ENCODE measurements at regions not wholly inside any gene's neighbourhood (a gene's known extent, or its start where the extent isn't known, plus 50 kb on each side); places are given as distances from the start of the nearest gene placed in this dataset.
A peak's percentile ranks its signal among the peaks of the same experiment; 100 is the strongest.

- Mint-ChIP-seq H3K36me3 (ENCODE audit: unreplicated experiment) (peaks cover 6% of the 10 kb centered on the region), H3K4me3 (ENCODE audit: unreplicated experiment) (no peak overlapping the region), H3K27me3 (ENCODE audit: unreplicated experiment) (peaks cover 7% of the 10 kb centered on the region), H3K4me1 (ENCODE audit: low read depth, unreplicated experiment) (peaks cover 44% of the 10 kb centered on the region), H3K9me3 (ENCODE audit: unreplicated experiment) (peaks cover 4% of the 10 kb centered on the region), H3K27ac (ENCODE audit: unreplicated experiment) (peak overlapping the region; percentile 59)
- no peak for TF ChIP-seq CTCF (IDR thresholded peaks at IDR 0.05; ENCODE audit: partially characterized antibody, unreplicated experiment)
- no peak for DNase-seq
Observed at GRCh38 chr1:54462597-54463258, 56.5 kb upstream of the SSBP3 start.

- peaks cover 45% of the 10 kb centered on the region for H3K4me1 Mint-ChIP-seq (ENCODE audit: low read depth, unreplicated experiment)
- no peak for DNase-seq
- peaks cover under 1% of the 10 kb centered on the region for H3K9me3 Mint-ChIP-seq (ENCODE audit: unreplicated experiment)
- peak overlapping the region; percentile 59 for H3K4me3 Mint-ChIP-seq (ENCODE audit: unreplicated experiment)
- H3K27ac Mint-ChIP-seq (ENCODE audit: unreplicated experiment): peak overlapping the region; percentile 33
- peaks cover under 1% of the 10 kb centered on the region for H3K36me3 Mint-ChIP-seq (ENCODE audit: unreplicated experiment)
- no peak for TF ChIP-seq CTCF (IDR thresholded peaks at IDR 0.05; ENCODE audit: partially characterized antibody, unreplicated experiment)
- H3K27me3 Mint-ChIP-seq (ENCODE audit: unreplicated experiment): peaks cover 7% of the 10 kb centered on the region
Observed at GRCh38 chr1:54461731-54462596, 55.8 kb upstream of the SSBP3 start.

GRCh38 chr1:54460861-54461387 lies 54.7 kb upstream of the SSBP3 start:
- H3K27ac Mint-ChIP-seq (ENCODE audit: unreplicated experiment): no peak overlapping the region

DNA sequence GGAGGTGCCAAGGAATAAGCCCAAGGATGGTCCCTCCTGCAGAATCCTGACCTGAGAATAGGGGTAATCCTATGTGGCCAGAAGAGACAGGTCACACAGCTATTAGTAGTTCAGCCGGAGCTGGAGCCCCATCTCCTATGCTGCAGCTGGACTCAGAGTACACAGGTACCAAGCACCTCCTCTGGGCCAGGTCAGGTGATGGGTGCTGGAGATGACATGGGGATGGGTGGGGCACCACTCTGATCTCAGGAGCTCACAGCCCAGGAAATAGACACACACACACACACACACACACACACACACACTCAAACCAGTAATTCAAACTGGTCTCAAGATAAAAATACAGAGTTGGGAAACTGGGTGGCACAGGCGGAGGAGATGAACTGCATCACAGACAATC lies 54.2 kb upstream of the SSBP3 start:
- peak overlapping the region; percentile 84 for H3K27ac Mint-ChIP-seq (ENCODE audit: unreplicated experiment)
- no peaks in the 10 kb centered on the region for H3K36me3 Mint-ChIP-seq (ENCODE audit: unreplicated experiment)
- H3K4me1 Mint-ChIP-seq (ENCODE audit: low read depth, unreplicated experiment): peaks cover 48% of the 10 kb centered on the region
- TF ChIP-seq CTCF (IDR thresholded peaks at IDR 0.05; ENCODE audit: partially characterized antibody, unreplicated experiment): no peak
- H3K4me3 Mint-ChIP-seq (ENCODE audit: unreplicated experiment): peak overlapping the region; percentile 75
- no peaks in the 10 kb centered on the region for H3K9me3 Mint-ChIP-seq (ENCODE audit: unreplicated experiment)
- no peak for DNase-seq
- H3K27me3 Mint-ChIP-seq (ENCODE audit: unreplicated experiment): peaks cover 7% of the 10 kb centered on the region

More at GRCh38 chr1:54460861-54461387, 54.7 kb upstream of the SSBP3 start:
- no peak for DNase-seq
- H3K4me3 Mint-ChIP-seq (ENCODE audit: unreplicated experiment): peak overlapping the region; percentile 55
- peaks cover 50% of the 10 kb centered on the region for H3K4me1 Mint-ChIP-seq (ENCODE audit: low read depth, unreplicated experiment)
- no peaks in the 10 kb centered on the region for H3K36me3 Mint-ChIP-seq (ENCODE audit: unreplicated experiment)
- TF ChIP-seq CTCF (IDR thresholded peaks at IDR 0.05; ENCODE audit: partially characterized antibody, unreplicated experiment): no peak
- peaks cover 7% of the 10 kb centered on the region for H3K27me3 Mint-ChIP-seq (ENCODE audit: unreplicated experiment)
- H3K9me3 Mint-ChIP-seq (ENCODE audit: unreplicated experiment): no peaks in the 10 kb centered on the region
